Thymus (tissue), 11 donors: ENCODE measurements at regions not wholly inside any gene's neighbourhood (a gene's known extent, or its start where the extent isn't known, plus 50 kb on each side); places are given as distances from the start of the nearest gene placed in this dataset.

Experiments
- DNase-seq, 9 donors: peaks; one replicate each; pipeline ENCODE4 v3.0.0-alpha.2; 2013; ENCODE audit warnings: low spot score in 9 of 9, low read depth in 6 of 9, missing footprints in 1 of 9
- H3K27ac ChIP-seq, 2 donors: one replicate each; pipeline ENCODE4 v1.5.1; 2013; ENCODE audit warnings: control low read depth in 1 of 2, low read depth in 1 of 2, low read length in 1 of 2, mild to moderate bottlenecking in 1 of 2, moderate library complexity in 1 of 2
- H3K27me3 ChIP-seq, 2 donors: one replicate each; pipeline ENCODE4 v1.5.1; 2013; ENCODE audit warnings: low read length in 1 of 2; ENCODE audit not compliant: control insufficient read depth in 2 of 2, insufficient read depth in 1 of 2
- H3K36me3 ChIP-seq, 2 donors: one replicate each; pipeline ENCODE4 v1.5.1; 2013; ENCODE audit warnings: low read length in 1 of 2, mild to moderate bottlenecking in 1 of 2, moderate library complexity in 1 of 2; ENCODE audit not compliant: control insufficient read depth in 2 of 2, insufficient read depth in 2 of 2
- H3K4me1 ChIP-seq, 2 donors: one replicate each; pipeline ENCODE4 v1.5.1; 2013; ENCODE audit warnings: low read length in 2 of 2; ENCODE audit not compliant: control insufficient read depth in 2 of 2, insufficient read depth in 2 of 2
- H3K4me3 ChIP-seq, 2 donors: one replicate each; pipeline ENCODE4 v1.5.1; 2013; ENCODE audit warnings: low read length in 2 of 2, control low read depth in 1 of 2, mild to moderate bottlenecking in 1 of 2
- H3K9me3 ChIP-seq, 2 donors: one replicate each; pipeline ENCODE4 v1.5.1; 2013; ENCODE audit warnings: low read length in 1 of 2, mild to moderate bottlenecking in 1 of 2; ENCODE audit not compliant: control insufficient read depth in 2 of 2, insufficient read depth in 1 of 2
- WGBS: extraction: QIAGEN DNeasy Blood & Tissue Kit; methylation state at CpG from one replicate; pipeline ENCODE4 v1.1.7; 2013; 5-methylcytosine and 5-hydroxymethylcytosine counted together
- donor health status: healthy.

GRCh38 chr2:19742872-19743271 lies 158.9 kb downstream of the TTC32 start:
- no peak for DNase-seq
- H3K27me3 ChIP-seq = no peaks in the 10 kb centered on the region
- H3K4me3 ChIP-seq = no peak overlapping the region
- 91% methylated on average over 2 of the region's 2 CpGs for WGBS
- no peak overlapping the region for H3K27ac ChIP-seq
- H3K9me3 ChIP-seq = no peaks in the 10 kb centered on the region
- H3K4me1 ChIP-seq = no peaks in the 10 kb centered on the region
- no peaks in the 10 kb centered on the region for H3K36me3 ChIP-seq

DNA sequence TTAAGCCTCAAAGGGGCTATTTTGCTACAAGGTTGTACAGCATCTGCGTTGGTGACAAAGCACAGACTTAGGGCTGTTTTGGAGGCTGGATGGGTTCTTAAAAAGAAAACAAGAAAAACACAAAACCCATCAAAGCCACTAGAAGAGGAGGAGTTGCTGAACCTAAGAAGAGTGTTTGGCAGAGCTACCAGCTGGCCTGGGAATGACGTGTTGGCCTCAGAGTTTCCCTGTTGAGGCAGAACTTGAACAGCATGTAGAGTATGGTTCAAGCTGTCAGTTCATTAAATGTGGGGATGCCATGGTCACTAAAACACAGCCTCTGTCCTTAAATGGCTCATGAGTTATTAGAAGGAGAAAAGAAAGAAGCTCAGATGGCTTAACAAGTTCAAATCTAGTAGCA lies 162.5 kb downstream of the TTC32 start:
- no peak overlapping the region for H3K27ac ChIP-seq
- no peak overlapping the region for H3K4me3 ChIP-seq
- H3K36me3 ChIP-seq = no peaks in the 10 kb centered on the region
- WGBS = 89% methylated on average over 2 of the region's 2 CpGs
- H3K4me1 ChIP-seq = no peaks in the 10 kb centered on the region
- H3K9me3 ChIP-seq = no peaks in the 10 kb centered on the region
- DNase-seq = no peak
- H3K27me3 ChIP-seq = no peaks in the 10 kb centered on the region

DNA sequence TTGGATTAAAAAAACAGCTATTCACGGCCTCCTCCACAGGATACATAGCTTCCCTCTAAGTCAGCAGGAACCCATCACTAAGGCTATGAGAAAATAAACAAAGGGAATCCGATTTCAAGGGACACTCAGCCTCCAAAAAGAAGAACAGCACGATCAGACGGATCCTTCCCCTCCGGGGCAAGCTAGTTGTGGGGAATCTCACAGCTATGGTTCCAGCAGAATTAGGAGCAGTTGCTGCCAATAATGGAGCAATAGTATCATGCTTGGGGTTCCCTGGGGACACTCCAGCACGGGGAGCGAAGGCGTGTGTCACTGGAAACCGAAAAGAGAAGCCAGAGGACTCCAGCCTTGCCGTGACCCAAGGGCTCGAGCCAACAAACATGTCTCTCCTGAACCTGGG lies 163.1 kb downstream of the TTC32 start:
- H3K9me3 ChIP-seq = no peaks in the 10 kb centered on the region
- no peak overlapping the region for H3K27ac ChIP-seq
- no peaks in the 10 kb centered on the region for H3K27me3 ChIP-seq
- no peaks in the 10 kb centered on the region for H3K36me3 ChIP-seq
- DNase-seq = no peak
- WGBS = 76% methylated on average over 11 of the region's 11 CpGs
- no peak overlapping the region for H3K4me3 ChIP-seq
- no peaks in the 10 kb centered on the region for H3K4me1 ChIP-seq

DNA sequence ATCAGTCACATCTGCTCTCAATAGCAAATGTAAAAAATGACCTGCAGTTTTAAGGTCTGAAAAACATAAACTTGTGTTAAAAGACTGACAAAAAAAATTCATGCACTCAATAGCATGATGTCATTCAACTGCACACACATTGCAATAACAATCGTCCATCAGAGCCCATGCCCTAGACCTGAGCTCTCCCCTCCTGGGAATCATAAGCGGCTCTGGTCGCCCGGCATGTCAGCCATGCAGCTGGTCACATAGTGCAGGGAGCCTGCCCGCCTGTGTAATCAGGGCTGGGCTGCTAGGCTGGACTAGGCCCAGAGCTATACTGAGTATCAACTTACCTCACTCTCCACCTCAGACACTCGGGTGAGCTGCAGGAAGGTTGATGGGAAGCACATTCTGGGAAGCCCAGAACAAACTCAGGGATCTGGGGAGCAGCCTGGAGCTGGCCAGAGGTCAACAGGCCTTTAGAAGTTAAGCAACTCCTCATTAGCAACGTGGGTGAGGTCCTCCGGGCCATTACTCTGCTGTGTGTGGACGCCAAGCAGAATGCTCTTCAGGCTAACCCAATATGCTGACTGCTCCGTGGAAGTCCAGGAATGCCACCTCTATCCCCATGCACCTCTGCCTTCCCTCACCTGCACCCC lies 165.5 kb downstream of the TTC32 start:
- no peaks in the 10 kb centered on the region for H3K36me3 ChIP-seq
- no peak for DNase-seq
- 90% methylated on average over 10 of the region's 10 CpGs for WGBS
- no peak overlapping the region for H3K4me3 ChIP-seq
- no peak overlapping the region for H3K27ac ChIP-seq
- H3K27me3 ChIP-seq = no peaks in the 10 kb centered on the region
- no peaks in the 10 kb centered on the region for H3K9me3 ChIP-seq
- H3K4me1 ChIP-seq = no peaks in the 10 kb centered on the region

DNA sequence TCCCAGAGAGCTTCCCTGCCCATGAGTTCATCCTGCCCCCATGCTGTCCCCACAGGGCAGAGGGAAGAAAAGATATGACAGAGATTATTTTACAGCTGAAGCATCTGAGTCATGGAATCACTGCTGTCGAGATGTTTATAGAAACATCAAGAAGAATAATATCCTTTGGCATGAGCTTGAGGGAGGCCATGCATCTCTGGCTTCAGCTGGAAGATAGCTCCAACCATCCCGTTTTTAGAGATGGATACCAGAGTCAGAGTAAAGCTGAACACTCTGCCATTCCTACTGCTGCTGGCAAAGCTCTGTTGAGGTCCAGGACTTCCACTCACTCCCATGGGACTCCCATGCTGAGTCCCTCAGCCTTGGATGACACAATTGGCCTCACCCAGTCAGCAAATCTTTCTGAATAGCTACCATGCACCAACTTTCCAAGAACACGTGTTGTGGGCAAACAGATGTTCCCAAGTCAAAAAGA lies 167.8 kb downstream of the TTC32 start:
- H3K4me3 ChIP-seq = no peak overlapping the region
- H3K27ac ChIP-seq = no peak overlapping the region
- H3K4me1 ChIP-seq = no peaks in the 10 kb centered on the region
- DNase-seq = no peak
- H3K36me3 ChIP-seq = no peaks in the 10 kb centered on the region
- no peaks in the 10 kb centered on the region for H3K9me3 ChIP-seq
- WGBS = 84% methylated on average over 3 of the region's 3 CpGs
- no peaks in the 10 kb centered on the region for H3K27me3 ChIP-seq

GRCh38 chr2:19733390-19733789 lies 168.4 kb downstream of the TTC32 start:
- Histone ChIP-seq H3K27ac (no peak overlapping the region), H3K4me3 (no peak overlapping the region), H3K36me3 (no peaks in the 10 kb centered on the region), H3K4me1 (no peaks in the 10 kb centered on the region), H3K9me3 (no peaks in the 10 kb centered on the region), H3K27me3 (no peaks in the 10 kb centered on the region)
- WGBS = 97% methylated on average over 4 of the region's 4 CpGs
- no peak for DNase-seq

- Histone ChIP-seq H3K27me3 (no peaks in the 10 kb centered on the region), H3K27ac (no peak overlapping the region), H3K9me3 (no peaks in the 10 kb centered on the region), H3K4me1 (no peaks in the 10 kb centered on the region), H3K36me3 (no peaks in the 10 kb centered on the region), H3K4me3 (no peak overlapping the region)
- DNase-seq = no peak
- WGBS = 98% methylated on average over 2 of the region's 2 CpGs
Measured at GRCh38 chr2:19732255-19732654, 169.5 kb downstream of the TTC32 start.

DNA sequence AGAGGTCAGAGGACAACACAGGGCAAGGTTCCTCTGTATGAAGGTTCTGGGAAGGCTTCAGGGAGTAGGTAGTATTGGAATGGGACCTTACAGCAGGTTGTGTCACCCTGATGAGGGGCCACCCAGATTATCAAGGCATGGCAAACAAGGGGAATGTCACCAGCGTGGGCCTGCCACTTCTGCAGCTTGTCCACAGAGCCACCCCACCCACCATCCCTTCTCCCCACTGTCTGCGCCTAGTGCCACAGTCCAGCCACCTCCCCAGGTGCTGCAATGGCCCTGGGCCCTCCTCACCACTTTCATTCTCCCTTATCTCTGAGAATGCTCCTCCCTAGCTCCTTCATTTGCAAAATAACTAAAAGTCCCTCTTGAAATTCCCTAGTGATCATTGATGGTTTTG lies 170.3 kb downstream of the TTC32 start:
- Histone ChIP-seq H3K4me1 (no peaks in the 10 kb centered on the region), H3K4me3 (no peak overlapping the region), H3K27ac (no peak overlapping the region), H3K9me3 (no peaks in the 10 kb centered on the region), H3K27me3 (no peaks in the 10 kb centered on the region), H3K36me3 (no peaks in the 10 kb centered on the region)
- 80% methylated on average over 2 of the region's 2 CpGs for WGBS
- DNase-seq = no peak

- DNase-seq = no peak
- Histone ChIP-seq H3K4me3 (no peak overlapping the region), H3K36me3 (no peaks in the 10 kb centered on the region), H3K27me3 (no peaks in the 10 kb centered on the region), H3K9me3 (no peaks in the 10 kb centered on the region), H3K27ac (no peak overlapping the region), H3K4me1 (no peaks in the 10 kb centered on the region)
- 62% methylated on average over 3 of the region's 3 CpGs for WGBS
Measured at GRCh38 chr2:19731037-19731436, 170.7 kb downstream of the TTC32 start.

GRCh38 chr2:19728125-19728524 lies 173.7 kb downstream of the TTC32 start:
- no peak for DNase-seq
- H3K9me3 ChIP-seq = no peaks in the 10 kb centered on the region
- H3K4me3 ChIP-seq = no peak overlapping the region
- H3K36me3 ChIP-seq = no peaks in the 10 kb centered on the region
- H3K27ac ChIP-seq = no peak overlapping the region
- no peaks in the 10 kb centered on the region for H3K4me1 ChIP-seq
- H3K27me3 ChIP-seq = no peaks in the 10 kb centered on the region
- WGBS = 92% methylated on average over 8 of the region's 8 CpGs
